Erythroblast (primary cell): ENCODE measurements at regions not wholly inside any gene's neighbourhood (a gene's known extent, or its start where the extent isn't known, plus 50 kb on each side); places are given as distances from the start of the nearest gene placed in this dataset.

Source experiments
- DNase-seq, 2 experiments: peaks; one replicate each; lab custom pipeline; 2025; lab: John Stamatoyannopoulos, UW
- GATA1 ChIP-seq: IDR thresholded peaks from 2 replicates; pipeline ENCODE4 v1.6.1; 2011; ENCODE audit warnings: low read depth, mild to moderate bottlenecking, control low read depth, low read length, moderate library complexity
- POLR2A ChIP-seq: IDR thresholded peaks from 2 replicates; pipeline ENCODE4 v1.6.1; 2011; ENCODE audit warnings: mild to moderate bottlenecking, low read length

- TF ChIP-seq POLR2A, result no peak
- TF ChIP-seq GATA1, result no peak
- DNase-seq, result no peak
Observed at GRCh38 chr10:78727728-78728127, 341.0 kb upstream of the ZMIZ1 start.

- no peak for DNase-seq
- TF ChIP-seq GATA1 (no peak), POLR2A (no peak)
Observed at GRCh38 chr10:78728176-78728575, 340.6 kb upstream of the ZMIZ1 start.

GRCh38 chr10:78729366-78729765, 339.4 kb upstream of the ZMIZ1 start:
- TF ChIP-seq POLR2A, result no peak
- no peak for TF ChIP-seq GATA1
- DNase-seq, result no peak

- TF ChIP-seq GATA1 (no peak), POLR2A (no peak)
- no peak for DNase-seq
Observed at GRCh38 chr10:78729800-78730199, 339.0 kb upstream of the ZMIZ1 start.

- no peak for TF ChIP-seq POLR2A
- TF ChIP-seq GATA1, result no peak
- no peak for DNase-seq
Observed at GRCh38 chr10:78730754-78731153, 338.0 kb upstream of the ZMIZ1 start.

GRCh38 chr10:78731675-78732074, 337.1 kb upstream of the ZMIZ1 start:
- DNase-seq, result no peak
- TF ChIP-seq GATA1 (no peak), POLR2A (no peak)

- TF ChIP-seq POLR2A (no peak), GATA1 (no peak)
- DNase-seq, result no peak
Observed at GRCh38 chr10:78732381-78732780, 336.4 kb upstream of the ZMIZ1 start.

- no peak for TF ChIP-seq POLR2A
- no peak for TF ChIP-seq GATA1
- DNase-seq, result no peak
Observed at GRCh38 chr10:78736926-78737630, 331.7 kb upstream of the ZMIZ1 start.

GRCh38 chr10:78737883-78738856, 330.6 kb upstream of the ZMIZ1 start:
- TF ChIP-seq POLR2A (no peak), GATA1 (no peak)

GRCh38 chr10:78738861-78739260, 329.9 kb upstream of the ZMIZ1 start:
- no peak for DNase-seq
- TF ChIP-seq GATA1 (no peak), POLR2A (no peak)

More at GRCh38 chr10:78737883-78738856, 330.6 kb upstream of the ZMIZ1 start:
- no peak for DNase-seq

- TF ChIP-seq GATA1 (no peak), POLR2A (no peak)
- no peak for DNase-seq
Observed at GRCh38 chr10:78739444-78740053, 329.2 kb upstream of the ZMIZ1 start.

- no peak for DNase-seq
- TF ChIP-seq GATA1, result no peak
- no peak for TF ChIP-seq POLR2A
Observed at GRCh38 chr10:78740976-78741915, 327.5 kb upstream of the ZMIZ1 start.

- DNase-seq, result no peak
- no peak for TF ChIP-seq GATA1
- TF ChIP-seq POLR2A, result no peak
Observed at GRCh38 chr10:78742406-78742729, 326.4 kb upstream of the ZMIZ1 start.
